Suppressor macrophage treated with lipopolysaccharide for 4 hours (primary cell): ENCODE measurements at regions not wholly inside any gene's neighbourhood (a gene's known extent, or its start where the extent isn't known, plus 50 kb on each side); places are given as distances from the start of the nearest gene placed in this dataset.

Experiments
- DNase-seq: peaks from one replicate; pipeline ENCODE4 v3.0.0-alpha.2; 2020

DNA sequence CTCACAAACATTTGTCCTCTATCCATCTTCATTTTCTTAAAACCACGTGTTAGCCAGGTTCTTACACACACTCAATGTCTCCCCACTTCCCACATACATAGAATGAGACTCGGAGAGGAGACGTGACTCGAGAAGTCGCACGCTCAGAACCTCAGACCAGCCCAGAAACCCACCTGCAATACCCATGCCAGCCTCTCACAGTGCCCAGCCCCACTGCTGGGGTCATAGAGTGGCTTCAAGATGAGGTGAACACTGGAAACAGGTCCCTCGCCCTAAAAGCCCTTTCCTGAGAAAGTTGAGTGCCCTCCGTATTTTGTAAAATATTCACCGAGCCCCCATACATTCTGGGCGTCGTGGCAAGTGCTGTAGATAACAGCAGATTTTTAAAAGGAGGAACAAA lies 487.4 kb downstream of the EIPR1 start:
- no peak for DNase-seq

DNA sequence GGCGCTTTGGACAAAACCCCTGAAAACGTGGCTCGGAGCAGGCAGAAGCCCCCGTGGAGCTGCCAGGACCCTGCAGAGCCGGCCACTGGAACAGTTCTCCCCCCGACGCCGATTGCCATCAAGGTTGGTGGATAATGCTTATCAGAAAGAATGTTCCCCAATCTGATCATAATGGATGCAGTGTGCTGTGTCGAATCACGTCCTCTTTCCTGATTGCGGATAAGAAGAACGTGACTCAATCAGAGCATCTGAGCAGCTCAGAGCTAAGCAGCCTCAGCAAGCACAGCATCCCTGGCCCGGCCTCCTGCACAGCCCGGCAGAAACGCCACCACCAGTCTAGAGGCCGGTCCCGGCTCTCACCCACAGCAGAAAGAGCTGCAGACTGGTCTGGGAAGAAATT lies 488.0 kb downstream of the EIPR1 start:
- DNase-seq, result no peak

DNA sequence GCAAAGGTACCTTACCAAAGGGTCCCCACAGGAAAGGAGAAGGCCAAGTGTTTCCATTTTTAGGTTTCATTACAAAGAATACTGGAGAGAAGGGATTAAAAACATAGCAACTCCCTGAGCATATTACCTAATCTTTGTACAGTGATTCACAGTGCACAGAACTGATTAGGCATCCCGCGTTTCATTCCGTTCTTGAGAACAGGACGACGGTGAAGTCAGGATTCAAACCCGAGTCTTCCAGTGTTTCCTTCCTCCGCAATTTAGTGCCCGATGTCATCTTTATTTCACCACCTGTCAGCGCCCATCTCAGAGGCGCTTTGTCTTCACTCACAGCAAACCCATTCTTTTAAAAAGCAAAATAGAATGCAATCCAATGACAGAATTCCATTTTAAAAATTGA lies 488.5 kb downstream of the EIPR1 start:
- no peak for DNase-seq

DNA sequence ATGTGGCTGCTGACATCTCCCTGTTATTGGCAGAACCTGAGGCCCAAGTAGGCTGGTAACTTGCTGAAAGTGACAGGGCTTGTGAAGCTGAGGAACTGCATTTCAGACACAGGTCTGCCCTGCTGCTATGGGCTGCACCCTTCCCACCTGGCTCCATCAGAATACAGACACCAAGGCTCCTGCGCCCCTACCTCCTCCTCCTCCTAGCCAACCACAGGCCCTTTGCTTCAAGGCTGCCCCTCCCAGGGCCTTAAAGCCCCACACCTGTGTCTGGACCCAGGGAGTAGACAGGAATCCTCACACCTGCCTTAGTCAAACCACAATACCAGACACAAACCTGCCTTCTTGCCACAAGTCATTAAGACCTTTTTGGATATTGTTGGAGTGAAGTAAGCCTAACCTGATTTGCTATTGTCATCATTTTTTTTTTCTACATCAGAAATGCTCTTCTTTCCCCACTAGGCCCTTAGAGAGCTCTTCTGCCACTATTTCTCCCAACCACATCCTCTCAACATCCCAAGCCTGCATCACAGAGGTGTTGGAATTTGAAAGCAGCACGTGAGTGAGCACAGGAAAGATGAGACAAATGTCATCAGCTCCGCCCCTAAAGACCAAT lies 489.7 kb downstream of the EIPR1 start:
- no peak for DNase-seq

DNA sequence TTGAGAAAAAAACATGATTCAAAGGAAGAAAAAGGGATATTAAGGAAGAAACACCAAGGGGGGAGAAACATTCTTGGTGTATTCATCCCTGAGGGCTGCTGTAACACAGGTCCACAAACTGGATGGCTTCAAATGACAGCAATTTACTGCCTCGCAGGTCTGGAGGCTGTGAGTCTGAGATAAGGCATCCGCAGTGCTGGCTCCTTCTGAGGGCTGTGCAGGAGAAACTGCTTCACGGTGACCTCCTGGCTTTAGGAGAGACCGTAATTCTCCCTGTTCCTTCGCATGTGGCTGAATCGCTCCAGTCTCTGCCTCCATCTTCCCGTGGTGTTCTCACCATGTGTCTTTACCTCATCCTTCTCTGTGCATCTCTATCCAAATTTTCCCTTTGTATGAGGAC lies 490.7 kb downstream of the EIPR1 start:
- DNase-seq, result no peak

DNA sequence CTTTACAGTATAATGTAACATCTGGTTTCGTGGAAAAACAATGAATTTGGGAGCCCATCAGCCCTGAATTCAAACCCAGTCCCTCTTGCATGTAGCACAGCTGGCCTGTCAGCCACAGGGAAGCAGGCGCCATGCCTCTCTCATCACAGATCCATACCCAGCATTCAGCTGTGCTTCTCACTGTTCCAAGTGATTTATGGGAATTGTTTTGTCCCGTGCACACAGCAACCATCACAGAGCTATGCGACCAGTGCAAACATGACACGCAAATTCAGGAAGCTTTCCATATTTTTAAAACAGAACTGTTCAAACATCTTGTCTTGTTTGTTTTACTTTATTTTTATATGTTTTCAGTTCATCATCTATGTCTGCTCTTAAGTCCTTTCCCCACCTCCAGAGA lies 496.1 kb downstream of the EIPR1 start:
- no peak for DNase-seq

DNA sequence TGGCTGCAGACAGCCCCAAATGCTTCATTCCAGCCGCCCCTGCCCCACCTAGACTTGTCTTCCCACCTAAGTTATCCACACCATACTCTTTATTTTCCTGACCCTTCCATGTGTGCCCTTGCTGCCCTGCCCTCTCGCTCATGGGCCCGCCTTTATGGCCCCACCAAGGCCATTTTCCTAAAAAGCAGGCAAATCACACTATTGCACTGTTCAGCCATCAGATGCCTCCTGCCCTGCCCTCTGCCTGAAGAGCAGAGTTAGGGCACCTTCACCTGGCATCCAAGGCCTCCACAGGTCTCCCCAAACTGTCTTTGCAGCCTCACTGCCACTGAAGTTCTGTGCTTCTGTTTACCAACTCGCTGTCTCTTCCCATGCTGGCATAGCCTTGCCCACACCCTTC lies 496.7 kb downstream of the EIPR1 start:
- DNase-seq, result no peak

DNA sequence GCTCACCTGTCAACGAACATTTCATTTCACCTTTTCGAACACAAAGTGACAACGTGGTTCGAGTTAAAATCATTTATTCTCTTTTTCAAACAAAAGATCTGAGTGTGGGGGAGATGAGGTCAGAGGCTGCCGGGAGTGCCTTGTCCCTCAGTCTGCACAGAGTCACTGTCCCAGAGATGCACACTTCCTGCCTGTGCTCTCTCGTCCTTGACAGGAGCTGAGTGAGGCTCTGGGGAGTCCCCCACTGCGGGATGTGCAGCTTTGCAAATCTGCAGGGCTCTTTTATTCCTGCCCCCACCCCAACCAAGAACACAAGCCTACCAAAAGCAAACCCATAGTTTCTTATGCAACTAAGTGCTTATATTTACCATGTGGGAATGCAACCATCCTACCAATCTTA lies 497.8 kb downstream of the EIPR1 start:
- no peak for DNase-seq

DNA sequence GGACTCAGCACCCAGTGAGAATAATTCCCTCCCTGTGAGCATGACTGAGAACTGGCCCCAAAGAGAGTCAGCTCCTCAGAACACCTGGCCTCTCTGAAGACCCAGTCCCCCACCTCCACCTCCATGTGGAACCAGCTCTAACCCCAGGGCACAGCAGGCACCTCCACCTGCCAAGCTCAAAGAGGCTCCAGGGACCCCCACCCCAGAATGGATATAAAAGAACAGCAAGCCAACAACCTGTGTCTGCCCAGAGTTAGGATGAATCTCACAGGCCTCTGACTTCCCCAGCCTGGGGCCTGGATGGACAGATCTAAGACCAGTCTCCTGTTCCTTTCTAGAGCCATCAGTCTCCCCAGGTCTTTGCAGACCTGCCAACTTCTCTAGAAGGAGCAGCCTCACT lies 498.5 kb downstream of the EIPR1 start:
- no peak for DNase-seq

DNA sequence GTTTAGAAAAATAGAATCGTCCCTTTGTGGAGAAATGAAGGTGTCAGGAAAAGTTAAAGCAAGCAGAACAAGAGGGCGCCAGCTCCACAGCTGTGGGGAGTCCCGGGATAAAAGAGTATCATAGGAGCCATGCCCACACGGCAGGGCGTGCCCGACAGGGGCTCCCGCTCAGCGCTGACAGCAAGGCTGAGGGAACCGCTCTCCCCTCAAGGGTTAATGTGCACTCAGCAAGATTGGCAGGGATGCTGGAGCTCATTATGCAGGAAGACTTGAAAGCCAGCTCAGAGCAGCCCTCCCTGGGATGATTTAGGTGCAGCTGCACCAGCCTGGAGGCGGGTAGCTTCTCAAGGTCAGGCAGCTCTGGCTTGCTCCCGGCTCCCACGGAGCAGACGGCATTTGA lies 500.2 kb downstream of the EIPR1 start:
- no peak for DNase-seq

DNA sequence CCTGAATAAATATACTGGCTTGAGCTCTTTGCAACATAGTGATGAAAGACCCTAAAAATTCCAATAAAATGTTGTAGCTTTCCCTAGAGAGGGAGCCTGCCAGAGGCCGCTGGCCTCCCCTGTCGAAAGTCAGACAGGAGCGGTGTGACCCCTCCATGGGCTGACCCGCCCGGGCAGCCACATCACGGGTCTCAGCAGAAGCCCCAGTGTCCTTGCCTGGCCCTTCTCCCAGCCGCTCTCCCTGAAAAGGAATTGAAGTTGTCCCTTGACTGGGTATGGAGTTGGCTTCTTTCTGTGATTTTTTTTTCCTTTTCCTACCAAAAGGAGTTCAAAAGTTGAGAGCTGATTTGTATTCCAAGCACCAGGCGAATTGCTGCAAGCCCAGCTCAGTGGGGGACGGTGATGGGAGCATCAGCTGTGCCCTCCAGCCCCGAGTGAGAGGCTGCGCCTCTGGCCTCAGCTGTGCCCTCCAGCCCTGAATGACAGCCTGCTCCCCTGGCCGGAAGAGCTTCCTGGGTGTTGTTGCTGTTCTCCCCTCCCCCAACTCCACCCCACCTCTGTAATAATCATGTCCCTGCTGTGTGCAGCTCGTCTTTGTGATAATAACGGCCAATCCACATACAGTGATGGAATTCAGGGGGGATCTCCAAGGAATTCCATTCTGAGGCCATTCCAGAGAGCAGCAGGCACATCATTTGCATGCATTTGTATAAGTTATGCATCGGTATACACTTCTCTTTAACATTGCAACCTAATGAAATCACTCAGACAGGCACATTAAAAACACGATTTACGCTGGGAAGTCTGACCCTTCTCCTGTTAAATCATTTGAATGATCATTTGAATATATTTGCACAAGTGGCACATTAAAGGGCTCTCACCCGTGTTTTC lies 501.0 kb downstream of the EIPR1 start:
- no peak for DNase-seq

DNA sequence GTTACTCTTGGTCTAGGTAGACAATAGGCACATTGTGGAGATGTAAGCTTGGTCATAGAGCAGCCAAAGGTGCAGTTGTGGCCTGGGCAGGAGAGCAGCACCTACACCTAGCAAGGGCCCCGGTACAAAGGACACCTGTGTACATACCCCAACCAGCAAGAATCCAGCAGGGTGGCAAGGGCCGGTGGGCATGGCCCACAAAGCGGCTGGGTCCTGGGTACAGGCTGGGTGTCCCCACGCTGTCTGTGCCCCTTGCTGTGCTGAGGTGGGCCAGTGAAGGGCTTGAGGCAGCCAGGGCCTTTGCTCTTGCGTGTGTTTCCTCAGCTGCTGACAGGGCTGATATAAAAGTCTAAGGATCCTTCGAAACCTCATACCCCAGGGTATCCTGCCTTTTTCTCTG lies 501.8 kb downstream of the EIPR1 start:
- no peak for DNase-seq

DNA sequence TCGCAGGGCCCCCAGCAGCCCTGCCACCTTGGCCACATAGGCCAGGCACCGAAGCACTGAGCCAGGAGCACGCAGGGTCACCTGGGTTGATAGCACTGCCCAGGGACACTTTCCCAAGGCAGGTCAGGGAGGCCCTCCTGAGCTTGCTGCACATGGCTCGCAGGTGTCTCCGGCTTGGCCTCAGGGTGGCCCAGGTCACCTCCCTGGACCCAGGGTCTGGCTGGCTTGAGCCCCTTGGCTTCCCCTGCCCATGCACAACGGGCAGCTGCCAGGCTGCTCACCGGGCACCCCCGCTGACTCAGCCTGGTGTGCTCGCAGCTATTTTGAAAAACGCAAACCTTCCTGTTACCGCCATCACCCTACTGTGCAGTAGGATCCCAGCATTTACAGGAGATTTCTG lies 502.3 kb downstream of the EIPR1 start:
- DNase-seq, result no peak

DNA sequence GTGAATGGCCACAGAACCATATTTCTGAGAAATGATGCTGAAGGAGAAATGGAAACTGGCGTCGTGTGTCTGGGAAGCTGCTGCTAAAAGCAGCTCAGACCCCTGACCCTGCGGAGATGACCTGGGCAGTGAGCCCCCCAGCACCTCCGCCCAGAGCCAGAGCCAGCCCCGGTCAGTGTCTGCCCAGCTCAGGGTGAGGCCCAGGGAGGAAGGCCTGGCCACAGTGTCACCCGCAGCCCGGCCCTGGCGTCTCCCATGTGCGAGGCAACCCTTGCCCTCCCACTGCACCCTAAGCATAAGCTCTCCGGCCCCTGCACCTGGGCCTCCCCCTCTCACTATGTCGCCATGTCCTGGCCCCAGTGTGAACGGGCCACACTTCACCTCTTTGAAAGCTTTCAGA lies 502.8 kb downstream of the EIPR1 start:
- DNase-seq, result no peak

DNA sequence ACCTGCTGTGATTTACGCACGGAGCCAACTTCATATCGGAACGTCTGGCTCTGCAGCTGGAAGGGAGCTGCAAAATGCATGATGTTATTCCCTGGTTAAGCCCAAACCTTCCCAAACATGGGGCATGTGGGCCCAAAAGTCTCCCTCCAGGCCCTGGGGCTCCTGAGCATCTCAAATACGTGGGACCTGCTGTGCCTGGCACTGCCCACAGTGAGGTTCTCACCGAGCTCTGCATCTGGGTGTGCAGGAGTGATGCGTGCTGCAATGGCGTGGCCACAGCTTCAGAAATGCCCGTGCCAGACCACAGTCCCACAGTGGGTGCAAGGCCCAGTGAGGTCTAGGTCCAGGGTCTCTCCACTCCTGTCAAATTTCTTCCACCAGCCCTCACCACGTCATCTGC lies 503.3 kb downstream of the EIPR1 start:
- no peak for DNase-seq

DNA sequence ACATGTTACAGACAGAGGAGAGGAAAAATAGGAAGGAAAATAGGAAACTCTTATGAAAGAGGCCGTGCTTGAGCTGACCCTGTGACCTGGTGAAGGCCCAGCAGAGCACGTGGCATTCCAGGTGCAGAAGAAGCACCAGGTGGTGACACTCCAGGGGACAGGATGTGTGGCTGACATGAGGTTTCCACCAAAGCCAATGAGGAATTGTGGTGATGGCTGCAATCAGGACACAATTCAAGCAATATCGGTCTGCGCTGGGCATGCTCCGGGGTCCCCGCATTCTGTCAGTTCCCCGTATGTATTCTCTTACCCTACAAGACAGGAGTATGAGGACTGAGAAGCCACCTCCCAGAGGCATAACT lies 504.2 kb downstream of the EIPR1 start:
- DNase-seq, result no peak

DNA sequence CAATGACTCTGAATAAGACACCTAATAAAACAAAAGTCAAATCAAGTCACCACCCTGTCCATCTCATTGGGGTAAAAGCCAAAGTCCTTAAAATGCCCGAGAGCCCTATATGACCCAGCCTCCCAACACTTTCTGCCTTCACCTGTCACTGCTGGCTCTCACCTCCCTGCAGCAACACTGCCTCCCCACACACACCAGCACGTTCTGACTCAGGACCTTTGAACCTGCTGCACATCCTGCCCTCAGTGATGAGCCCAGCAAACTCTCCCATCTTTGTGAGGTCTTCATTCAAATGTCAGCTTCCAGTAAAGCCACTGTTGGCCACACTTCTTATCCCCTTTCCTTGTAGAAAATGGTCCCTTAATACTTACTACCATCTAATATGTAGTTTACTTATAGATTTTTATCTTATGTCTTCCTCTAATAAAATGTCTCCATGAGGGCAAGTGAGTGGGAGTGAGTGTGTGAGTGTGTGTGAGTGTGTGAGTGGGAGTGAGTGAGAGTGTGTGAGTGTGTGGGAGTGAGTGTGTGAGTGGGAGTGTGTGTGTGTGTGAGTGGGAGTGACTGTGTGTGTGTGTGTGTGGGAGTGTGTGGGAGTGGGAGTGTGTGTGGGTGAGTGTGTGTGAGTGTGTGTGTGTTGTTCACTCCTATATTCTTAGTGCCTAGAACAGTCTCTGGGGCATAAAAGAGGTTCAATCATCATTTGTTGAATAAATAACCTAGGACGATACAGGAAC lies 504.7 kb downstream of the EIPR1 start:
- no peak for DNase-seq

DNA sequence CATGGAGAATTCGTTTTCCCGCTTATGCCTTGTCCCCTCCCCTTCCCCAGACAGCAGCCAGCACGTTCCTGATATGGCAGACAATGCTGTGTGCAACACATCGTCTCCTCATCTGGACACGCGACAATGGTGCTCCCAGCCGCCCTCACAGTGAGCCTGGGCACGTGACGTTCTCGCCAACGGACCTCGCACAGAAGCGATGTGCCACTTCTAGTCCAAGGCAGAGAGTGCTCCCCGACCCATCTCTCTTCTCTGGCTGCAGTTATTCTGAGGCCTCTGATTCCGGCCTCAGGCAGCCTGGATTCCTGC lies 505.4 kb downstream of the EIPR1 start:
- no peak for DNase-seq

DNA sequence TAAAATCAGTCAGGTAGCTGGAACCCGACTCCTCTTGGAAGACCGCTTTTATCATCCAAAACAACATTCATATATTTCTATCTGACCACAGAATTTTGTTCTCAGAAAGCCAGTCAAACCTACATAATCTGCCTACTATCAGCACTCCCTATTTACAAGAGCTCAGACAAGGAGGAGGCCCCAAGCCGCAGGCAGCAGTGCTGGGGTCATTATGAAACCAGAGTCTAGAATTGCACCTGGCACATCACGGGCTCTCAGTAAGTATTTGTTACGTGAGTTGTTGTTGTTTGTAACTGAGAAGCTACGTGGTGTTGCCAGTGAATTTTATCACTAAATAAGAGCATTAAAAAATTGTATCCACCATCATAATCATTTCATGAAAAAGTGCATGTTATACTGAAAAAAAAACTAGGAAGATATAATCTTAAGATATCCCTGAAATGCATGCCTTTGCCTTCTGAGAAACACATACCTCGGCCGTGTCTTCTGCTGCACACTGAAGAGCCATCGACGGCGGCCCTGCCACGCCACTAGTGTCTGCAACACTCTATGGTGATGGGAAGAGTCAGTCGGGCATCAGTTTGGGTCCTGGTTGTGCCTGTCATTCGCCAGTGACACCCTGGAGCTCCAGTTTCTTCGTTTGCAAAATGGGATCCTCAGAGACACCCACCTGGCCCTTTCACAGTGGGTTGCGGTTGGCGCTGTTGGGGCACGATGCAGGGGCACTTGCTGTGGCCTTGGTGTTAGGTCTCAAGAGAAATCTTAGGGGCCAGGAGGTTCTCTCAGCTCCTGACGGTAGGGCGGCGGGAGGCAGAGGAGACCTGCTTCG lies 505.9 kb downstream of the EIPR1 start:
- no peak for DNase-seq

DNA sequence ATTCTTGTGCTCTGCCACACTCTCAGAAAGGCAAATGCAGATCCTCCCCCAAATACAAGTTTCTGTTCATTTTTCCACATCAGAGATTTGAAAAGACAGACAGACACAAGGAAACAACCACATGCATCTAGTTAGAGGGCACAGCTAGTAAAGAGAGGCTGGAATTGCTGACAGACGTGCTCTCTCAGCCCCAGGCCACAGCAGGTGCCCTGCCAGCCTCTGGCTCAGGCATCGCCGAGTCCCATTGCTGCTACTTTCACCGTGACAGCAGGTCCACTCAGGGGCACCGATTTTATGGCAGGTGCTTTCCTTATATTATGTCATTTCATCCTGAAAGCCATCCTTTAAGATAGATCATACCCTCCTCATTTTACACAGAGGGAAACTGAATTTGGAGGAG lies 507.5 kb downstream of the EIPR1 start:
- no peak for DNase-seq

DNA sequence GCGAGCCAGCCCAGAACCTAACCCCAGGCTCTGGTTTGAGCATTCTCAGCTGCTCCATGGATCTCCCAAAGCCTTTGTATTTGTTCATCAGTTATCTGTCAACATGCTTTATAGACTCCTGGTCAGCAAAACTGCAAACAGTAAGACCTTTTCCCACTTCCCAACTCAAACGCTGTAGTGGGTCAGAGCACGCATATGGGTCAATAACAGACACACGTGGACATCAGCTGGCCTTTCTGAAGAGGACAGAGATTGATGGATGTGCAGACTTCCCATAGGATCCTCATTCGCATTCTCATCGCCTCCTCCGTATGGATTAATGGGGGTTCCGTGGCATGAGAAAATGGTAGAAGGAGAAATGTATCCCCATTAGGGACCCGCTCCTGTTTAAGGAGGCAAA lies 508.1 kb downstream of the EIPR1 start:
- no peak for DNase-seq

DNA sequence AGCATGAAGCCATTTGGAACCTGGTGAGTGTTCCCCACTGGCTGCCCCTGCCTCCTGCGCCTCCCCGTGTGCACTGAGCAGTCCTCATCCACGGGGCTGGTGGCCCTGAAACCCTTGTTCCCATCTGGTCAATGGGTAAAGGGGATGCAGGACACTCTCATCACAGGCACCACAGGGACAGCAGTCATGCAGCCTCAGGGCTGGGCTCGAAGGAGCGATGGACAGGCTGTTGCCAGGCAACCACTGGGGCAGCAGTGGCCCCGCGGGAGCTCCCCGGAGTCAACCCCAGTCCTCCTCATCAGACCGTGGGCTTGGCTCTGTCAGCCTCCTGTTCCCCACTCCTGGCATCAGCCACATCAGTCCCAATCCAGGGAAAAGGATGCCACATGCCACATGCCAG lies 509.5 kb downstream of the EIPR1 start:
- DNase-seq, result no peak

DNA sequence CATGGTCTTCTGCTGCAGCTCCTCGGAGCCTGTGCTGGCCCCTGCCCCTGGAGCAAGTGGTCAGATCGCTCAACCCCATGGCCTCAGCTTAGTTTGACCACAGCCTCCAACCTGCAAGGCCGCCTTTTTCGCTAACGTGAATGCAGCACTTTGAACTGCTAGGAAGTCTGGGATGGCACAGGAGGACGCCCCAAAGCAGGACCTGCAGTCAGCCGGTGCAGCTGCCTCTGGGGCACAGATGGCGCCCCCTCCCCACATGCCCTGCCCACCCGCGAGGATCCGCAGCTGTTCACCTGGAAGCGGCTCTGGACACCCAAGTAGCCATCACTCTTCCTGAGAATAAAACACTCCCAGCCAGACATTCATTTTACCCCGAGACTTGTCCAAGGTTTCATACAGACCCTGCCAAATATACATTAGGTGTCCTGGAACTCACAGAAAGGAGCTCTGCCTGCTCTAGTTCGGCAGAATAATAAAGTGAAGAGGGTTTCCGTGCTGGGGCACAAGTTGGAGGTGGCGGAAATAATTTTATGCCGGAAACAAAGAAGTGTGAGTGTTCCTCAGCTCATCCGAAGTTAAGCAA lies 510.1 kb downstream of the EIPR1 start:
- DNase-seq, result no peak
